ENCODE measurements at regions not wholly inside any gene's neighbourhood (a gene's known extent, or its start where the extent isn't known, plus 50 kb on each side); places are given as distances from the start of the nearest gene placed in this dataset.

DNA sequence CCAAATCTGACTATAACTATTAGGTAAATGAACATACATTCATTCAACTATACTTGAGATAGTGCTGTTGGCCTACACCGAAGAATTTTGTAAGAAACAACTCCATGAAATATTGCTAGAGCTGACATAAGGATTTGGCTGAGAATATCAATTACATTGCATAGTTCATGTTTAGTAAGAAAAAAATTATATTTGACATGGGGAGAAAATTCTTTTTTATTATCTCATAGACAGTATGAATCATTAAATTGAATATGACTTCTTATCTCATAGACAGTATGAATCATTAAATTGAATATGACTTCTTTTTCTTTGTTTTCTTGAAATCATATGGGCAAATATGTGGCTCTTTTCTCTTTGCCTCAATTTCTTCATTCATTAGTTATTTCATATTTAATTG lies 212.3 kb upstream of the HSF2 start:
- TF ChIP-seq POLR2AphosphoS5 (IDR thresholded peaks at IDR 0.05) (no peak), CTCF (IDR thresholded peaks at IDR 0.05) (no peak)
